B cell (primary cell): ENCODE measurements at regions not wholly inside any gene's neighbourhood (a gene's known extent, or its start where the extent isn't known, plus 50 kb on each side); places are given as distances from the start of the nearest gene placed in this dataset.

Experiments
- ATAC-seq: fragments of 200-7000 bp; cut with Tn5 transposase; one replicate; pipeline ENCODE4 v1.10.0; 2021; ENCODE audit warnings: low read depth, mild to moderate bottlenecking, moderate number of reproducible peaks, moderate library complexity
- CTCF ChIA-PET: fragments of 350-600 bp; sonication (Branson Sonifier 250); formaldehyde crosslinking; loops from one replicate; lab custom pipeline; 2021; ENCODE audit warnings: antibody characterized with exemption, inconsistent platforms; lab: Charles Lee
- POLR2A ChIA-PET: fragments of 350-600 bp; sonication (Branson Sonifier 250); formaldehyde crosslinking; loops from one replicate; lab custom pipeline; 2021; ENCODE audit warnings: antibody characterized with exemption; lab: Charles Lee
- DNase-seq: peaks from one replicate; pipeline ENCODE4 v3.0.0; 2013
- H2AFZ ChIP-seq: 2 replicates; pipeline ENCODE4 v1.6.1; 2012; ENCODE audit warnings: mild to moderate bottlenecking, low read depth, low read length; ENCODE audit not compliant: insufficient read depth, poor library complexity, severe bottlenecking
- H3K27ac ChIP-seq, 2 donors: 1 replicate in 1 of 2; 2 replicates in 1 of 2; pipeline ENCODE4 v1.5.1; 2012 to 2013; ENCODE audit warnings: low read length in 2 of 2, mild to moderate bottlenecking in 2 of 2, moderate library complexity in 1 of 2
- H3K27me3 ChIP-seq, 4 experiments: fragments of 200-600 bp in 1 of 4; sonication (generic) in 1 of 4; replicated peaks in 1 of 4; 1 replicate in 2 of 4; 2 replicates in 2 of 4; pipeline versions ENCODE4 v1.6.1 to v1.7.0; 2013 to 2016; ENCODE audit warnings: low read length in 3 of 4, mild to moderate bottlenecking in 2 of 4, mixed read lengths in 1 of 4, moderate library complexity in 1 of 4; ENCODE audit not compliant: insufficient read depth in 4 of 4, control insufficient read depth in 3 of 4; ENCODE audit errors: control extremely low read depth in 1 of 4
- H3K36me3 ChIP-seq, 2 experiments: replicated peaks in 1 of 2; 1 replicate in 1 of 2; 2 replicates in 1 of 2; pipeline versions ENCODE4 v1.6.1 to v1.7.1; 2013; ENCODE audit warnings: low read length in 1 of 2; ENCODE audit not compliant: insufficient read depth in 2 of 2, control insufficient read depth in 1 of 2; ENCODE audit errors: control extremely low read depth in 1 of 2, extremely low read depth in 1 of 2
- H3K4me1 ChIP-seq, 2 donors: fragments of 200-600 bp in 1 of 2; sonication (generic) in 1 of 2; 1 replicate in 1 of 2; 2 replicates in 1 of 2; pipeline versions ENCODE4 v1.5.1 to v1.6.1; 2013 to 2017; ENCODE audit warnings: low read length in 2 of 2; ENCODE audit not compliant: control insufficient read depth in 2 of 2, insufficient read depth in 2 of 2
- H3K4me2 ChIP-seq: replicated peaks from 2 replicates; pipeline ENCODE3; 2012; ENCODE audit warnings: mild to moderate bottlenecking, low read depth, low read length; ENCODE audit not compliant: poor library complexity, severe bottlenecking
- H3K4me3 ChIP-seq, 5 experiments: fragments of 200-600 bp in 1 of 5; sonication (generic) in 1 of 5; 1 replicate in 3 of 5; 2 replicates in 2 of 5; pipeline versions ENCODE4 v1.5.1 to v1.7.0; 2011 to 2016; ENCODE audit warnings: low read length in 4 of 5, mild to moderate bottlenecking in 4 of 5, low read depth in 2 of 5, control low read depth in 1 of 5, moderate library complexity in 1 of 5; ENCODE audit not compliant: insufficient read depth in 1 of 5; ENCODE audit errors: control extremely low read depth in 1 of 5, extremely low read depth in 1 of 5
- H3K79me2 ChIP-seq: fragments of 200-600 bp; sonication (generic); one replicate; pipeline ENCODE4 v1.6.0; 2016; ENCODE audit warnings: low read length; ENCODE audit not compliant: control insufficient read depth, insufficient read depth
- H3K9ac ChIP-seq: fragments of 200-600 bp; sonication (generic); 2 replicates; pipeline ENCODE4 v1.6.1; 2017; ENCODE audit warnings: mild to moderate bottlenecking, low read length, moderate library complexity
- H3K9me3 ChIP-seq, 3 donors: one replicate each; pipeline versions ENCODE4 v1.6.1 to v1.7.1; 2013; ENCODE audit warnings: low read length in 2 of 3; ENCODE audit not compliant: control insufficient read depth in 2 of 3, insufficient read depth in 1 of 3; ENCODE audit errors: control extremely low read depth in 1 of 3
- H4K20me1 ChIP-seq: 2 replicates; pipeline ENCODE4 v1.6.0; 2012; ENCODE audit warnings: mild to moderate bottlenecking, low read length; ENCODE audit not compliant: insufficient read depth, control insufficient read depth, poor library complexity, severe bottlenecking
- H3K27ac Mint-ChIP-seq: one replicate; pipeline ENCODE4 v1.8.0; 2021; ENCODE audit warnings: mixed read lengths
- H3K27me3 Mint-ChIP-seq: one replicate; pipeline ENCODE4 v1.8.0; 2021; ENCODE audit warnings: mixed read lengths
- H3K4me1 Mint-ChIP-seq: one replicate; pipeline ENCODE4 v1.8.0; 2021; ENCODE audit warnings: mixed read lengths
- H3K4me3 Mint-ChIP-seq: one replicate; pipeline ENCODE4 v1.8.0; 2021; ENCODE audit warnings: mixed read lengths
- H3K9me3 Mint-ChIP-seq: one replicate; pipeline ENCODE4 v1.8.0; 2022; ENCODE audit warnings: mixed read lengths; ENCODE audit not compliant: insufficient read depth
- CTCF ChIP-seq: fragments of 200-600 bp; IDR thresholded peaks from one replicate; pipeline ENCODE4 v1.8.0; 2022; ENCODE audit warnings: antibody characterized with exemption, mild to moderate bottlenecking
- EZH2 ChIP-seq: IDR thresholded peaks from 2 replicates; pipeline ENCODE4 v1.6.1; 2012; ENCODE audit warnings: borderline replicate concordance, low read depth, mild to moderate bottlenecking, moderate library complexity, low read length; ENCODE audit not compliant: insufficient read depth, poor library complexity, severe bottlenecking
- WGBS: methylation state at CpG from one replicate; pipeline ENCODE4 v1.1.5; 2013; ENCODE audit warnings: missing lambda C conversion rate; ENCODE audit not compliant: insufficient coverage; 5-methylcytosine and 5-hydroxymethylcytosine counted together
- intact Hi-C: fragments of 100-400 bp; cut with micrococcal nuclease; formaldehyde crosslinking; loops from one replicate; pipeline ENCODE4 v1.10.0; 2022

GRCh38 chr1:198068285-198068684 lies 88.5 kb upstream of the NEK7 start:
- TF ChIP-seq EZH2 = no peak
- no peak for TF ChIP-seq CTCF
- no peaks in the 10 kb centered on the region for H3K79me2 ChIP-seq
- H3K9me3 Mint-ChIP-seq = no peaks in the 10 kb centered on the region
- H3K4me3 ChIP-seq = no peak overlapping the region
- no peak overlapping the region for H3K4me2 ChIP-seq
- no peaks in the 10 kb centered on the region for H3K4me1 ChIP-seq
- peaks cover 0 to 7% (median 0%) of the 10 kb centered on the region in 4 experiments for H3K27me3 ChIP-seq
- peaks cover 36% of the 10 kb centered on the region for H3K27me3 Mint-ChIP-seq
- intact Hi-C loops = no loop called here
- ChIA-PET CTCF (no interaction called here), POLR2A (no interaction called here)
- ATAC-seq (no peak), DNase-seq (no peak)
- no peak overlapping the region for H3K4me3 Mint-ChIP-seq
- peaks cover 0 to 5% (median 0%) of the 10 kb centered on the region in 3 donors for H3K9me3 ChIP-seq
- H3K27ac ChIP-seq = no peak overlapping the region
- no peaks in the 10 kb centered on the region for H3K36me3 ChIP-seq
- no peak overlapping the region for H2AFZ ChIP-seq
- H3K9ac ChIP-seq = no peak overlapping the region
- no peaks in the 10 kb centered on the region for H4K20me1 ChIP-seq
- no CpG with 5 or more reads among the region's 3 CpGs for WGBS
- H3K27ac Mint-ChIP-seq = no peak overlapping the region
- no peaks in the 10 kb centered on the region for H3K4me1 Mint-ChIP-seq

GRCh38 chr1:198072177-198072576 lies 84.6 kb upstream of the NEK7 start:
- no CpG with 5 or more reads among the region's 1 CpG for WGBS
- Histone ChIP-seq H2AFZ (no peak overlapping the region), H3K4me2 (no peak overlapping the region), H3K36me3 (no peaks in the 10 kb centered on the region), H3K4me1 (no peaks in the 10 kb centered on the region), H3K4me3 (no peak overlapping the region), H3K27me3 (peaks cover 0 to 7% (median 0%) of the 10 kb centered on the region in 4 experiments), H4K20me1 (no peaks in the 10 kb centered on the region), H3K27ac (no peak overlapping the region), H3K9me3 (peaks cover 0 to 5% (median 0%) of the 10 kb centered on the region in 3 donors), H3K9ac (no peak overlapping the region), H3K79me2 (no peaks in the 10 kb centered on the region)
- no peak for ATAC-seq
- Mint-ChIP-seq H3K9me3 (no peaks in the 10 kb centered on the region), H3K4me3 (no peak overlapping the region), H3K27me3 (peaks cover 43% of the 10 kb centered on the region), H3K4me1 (no peaks in the 10 kb centered on the region), H3K27ac (no peak overlapping the region)
- intact Hi-C loops = no loop called here
- DNase-seq = no peak
- CTCF ChIA-PET = interaction anchor here (0.9 kb wide), 1 partner anchor 14 kb away, joined by 4 read pairs; no protein-coding TSS in a partner anchor
- POLR2A ChIA-PET = no interaction called here
- TF ChIP-seq EZH2 (no peak), CTCF (no peak)
